GM19455 (cell line): ENCODE measurements at regions not wholly inside any gene's neighbourhood (a gene's known extent, or its start where the extent isn't known, plus 50 kb on each side); places are given as distances from the start of the nearest gene placed in this dataset.

ENCODE experiments used
- ATAC-seq: cut with Tn5 transposase; IDR thresholded peaks from one replicate; pipeline ENCODE4 v1.9.1; 2021; ENCODE audit not compliant: unreplicated experiment

DNA sequence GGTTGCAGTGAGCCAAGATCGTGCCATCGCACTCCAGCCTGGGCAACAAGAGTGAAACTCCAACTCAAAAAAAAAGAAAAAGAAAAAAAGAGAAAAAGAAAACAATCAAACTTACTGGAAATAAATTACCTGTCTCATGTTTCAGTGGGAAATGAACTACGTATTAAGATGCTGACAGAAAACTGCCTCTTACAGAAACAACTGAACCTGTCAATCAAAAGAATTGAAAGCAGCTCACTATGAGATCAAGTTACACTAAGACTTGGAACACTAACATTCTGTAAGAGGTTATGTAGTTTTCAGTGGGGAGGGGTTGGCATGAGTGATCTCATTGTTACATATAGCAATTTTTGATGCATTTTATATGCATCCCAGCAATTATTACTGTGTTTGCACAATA is 64.4 kb upstream of the SPATA31E1 start:
- no peak for ATAC-seq

DNA sequence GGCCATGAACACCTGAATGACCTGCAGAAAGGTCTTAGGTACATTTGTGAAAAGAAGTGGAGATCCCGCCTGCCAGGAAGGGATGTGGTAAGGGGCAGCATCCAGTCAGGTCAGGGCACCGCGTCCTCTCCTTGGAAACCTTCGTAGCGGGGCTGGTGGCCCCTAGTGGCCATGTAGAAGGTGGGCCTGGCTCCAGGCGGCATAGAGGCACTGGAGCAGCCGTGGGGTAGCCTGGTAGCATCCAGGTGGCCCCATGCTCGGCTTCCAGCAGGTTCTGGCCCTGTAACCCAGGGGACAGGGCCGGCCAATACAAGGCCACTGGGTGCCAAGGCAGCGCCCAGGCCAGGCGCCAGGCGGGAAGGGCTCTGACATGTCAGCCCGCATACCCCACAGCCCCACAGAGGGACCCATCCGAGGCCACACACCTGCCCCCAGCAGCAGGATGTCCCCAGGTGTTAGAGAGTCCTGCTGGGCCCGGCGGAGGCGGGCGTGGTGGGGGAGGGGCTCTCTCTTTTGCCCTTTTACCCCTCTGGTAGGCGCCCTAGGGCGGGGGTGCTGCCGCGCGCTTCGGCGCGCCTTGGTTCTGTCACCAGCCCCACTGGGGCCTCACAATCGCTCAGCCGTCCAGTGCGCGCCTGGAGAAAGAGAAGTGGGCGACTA is 58.3 kb upstream of the SPATA31E1 start:
- ATAC-seq = no peak

DNA sequence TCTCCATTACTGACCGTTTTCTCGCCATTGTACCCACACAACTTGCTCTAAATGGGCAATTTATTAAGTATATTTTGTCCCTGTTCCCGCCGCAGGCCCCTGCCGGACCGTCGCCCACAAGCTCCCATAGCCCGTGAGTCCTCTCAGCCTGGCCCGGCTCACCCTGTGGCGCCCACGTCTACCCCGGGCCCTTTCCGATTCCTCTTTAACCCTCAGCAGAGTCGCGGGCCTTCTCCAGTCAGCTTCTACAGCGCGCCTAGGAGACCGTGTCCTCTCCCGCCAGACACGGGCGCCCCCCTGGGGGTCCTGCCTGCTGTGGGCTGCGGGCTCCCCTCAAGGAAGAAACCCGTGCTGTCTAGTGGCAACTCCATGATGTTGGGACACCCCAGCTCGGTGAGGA is 57.8 kb upstream of the SPATA31E1 start:
- ATAC-seq = no peak

DNA sequence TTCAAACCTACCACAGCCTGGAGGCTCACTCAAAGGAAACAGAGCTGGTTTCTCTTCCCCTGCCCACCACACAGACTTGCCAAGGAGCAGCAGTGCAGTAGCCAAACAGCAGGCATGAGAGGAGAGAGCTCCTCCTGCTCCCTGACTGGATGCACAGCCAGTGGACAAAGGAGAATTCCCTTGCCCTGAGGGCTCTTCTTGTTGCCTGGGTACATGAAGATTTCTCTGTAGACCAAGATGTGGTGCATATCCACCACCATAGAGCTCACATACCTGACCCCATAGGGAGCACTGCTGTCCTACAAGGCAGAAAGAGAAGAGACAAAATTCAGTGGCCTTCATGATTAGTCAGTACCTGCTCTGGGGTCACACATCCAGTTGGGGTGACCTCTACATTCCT is 56.3 kb upstream of the SPATA31E1 start:
- no peak for ATAC-seq

DNA sequence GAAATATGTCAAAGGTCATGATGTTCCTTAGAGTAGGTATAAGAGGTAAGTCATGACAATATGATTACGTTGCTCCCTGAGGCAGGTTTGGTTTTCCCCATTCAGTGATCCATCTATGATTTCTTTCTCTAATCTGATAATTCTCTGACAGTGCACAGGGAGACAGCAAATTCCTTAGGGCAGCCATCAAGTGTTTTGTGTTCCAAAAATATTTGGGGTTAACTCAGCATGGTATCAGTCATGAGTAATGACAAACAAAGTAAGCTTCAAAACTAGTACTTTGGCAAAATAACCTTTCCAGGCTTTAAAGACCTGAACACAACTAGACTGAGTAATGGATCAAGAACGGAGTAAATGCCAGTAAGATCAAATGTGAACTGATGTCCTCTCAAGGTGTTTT is 55.3 kb upstream of the SPATA31E1 start:
- no peak for ATAC-seq

DNA sequence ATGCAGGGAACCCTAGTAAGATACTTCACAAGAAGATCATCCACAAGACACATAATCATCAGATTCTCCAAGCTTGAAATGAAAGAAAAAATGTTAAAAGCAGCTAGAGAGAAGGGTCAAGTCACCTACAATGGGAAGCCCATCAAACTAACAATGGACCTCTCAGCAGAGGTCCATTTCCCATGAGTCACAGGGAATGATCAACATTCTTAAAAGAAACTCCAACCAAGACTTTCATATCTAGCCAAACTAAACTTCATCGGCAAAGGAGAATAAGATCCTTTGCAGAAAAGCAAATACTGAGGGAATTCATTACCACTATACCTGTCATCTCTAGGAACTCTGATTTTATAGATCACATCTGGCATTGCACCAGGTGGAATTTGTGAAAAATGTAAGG is 52.9 kb upstream of the SPATA31E1 start:
- no peak for ATAC-seq

DNA sequence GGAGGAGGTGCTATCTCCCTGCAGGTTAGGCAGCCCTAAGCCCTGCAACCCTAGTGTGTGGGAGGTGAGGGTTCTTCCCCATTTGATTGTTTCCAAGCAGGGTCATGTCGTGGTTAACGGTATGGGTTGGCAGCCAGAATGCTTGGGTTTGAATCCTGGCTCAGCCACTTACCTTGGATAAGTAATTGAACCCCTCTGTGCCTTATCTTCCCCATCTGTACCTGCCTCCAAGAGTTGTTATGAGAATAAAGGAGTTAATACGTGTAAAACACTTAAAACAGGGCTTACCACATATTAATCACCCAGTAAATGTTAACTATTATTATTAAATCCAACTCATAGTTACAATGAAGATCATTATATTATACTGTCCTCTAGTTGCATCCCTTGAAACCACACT is 52.2 kb upstream of the SPATA31E1 start:
- no peak for ATAC-seq

DNA sequence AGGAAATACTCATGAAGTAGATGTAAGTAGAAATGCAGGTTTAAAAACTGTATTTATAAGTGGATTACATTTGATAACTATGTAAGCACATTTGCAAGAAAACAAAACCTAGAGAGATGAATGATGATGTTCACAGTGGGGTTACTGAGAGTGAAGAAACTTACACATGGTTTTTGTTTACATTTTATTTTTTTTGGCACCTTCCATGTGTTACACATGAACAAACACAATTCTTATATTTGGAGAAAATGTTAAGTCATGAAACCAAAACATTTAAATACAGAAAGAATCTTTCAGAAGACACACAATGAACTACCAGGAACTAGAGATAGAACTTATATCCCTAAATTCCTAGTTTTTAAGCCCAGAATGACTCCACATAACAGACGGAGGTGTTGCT is 51.5 kb upstream of the SPATA31E1 start:
- no peak for ATAC-seq
